Testis (tissue), 2 donors: ENCODE measurements at regions not wholly inside any gene's neighbourhood (a gene's known extent, or its start where the extent isn't known, plus 50 kb on each side); places are given as distances from the start of the nearest gene placed in this dataset.

Experiments
- DNase-seq: peaks from one replicate; pipeline ENCODE4 v3.0.0-alpha.2; 2019
- H3K27ac ChIP-seq, 2 donors: fragments of 200-600 bp; sonication (generic); one replicate each; pipeline ENCODE4 v1.5.1; 2019
- H3K27me3 ChIP-seq: fragments of 200-600 bp; sonication (generic); one replicate; pipeline ENCODE4 v1.5.1; 2019
- H3K36me3 ChIP-seq: fragments of 200-600 bp; sonication (generic); one replicate; pipeline ENCODE4 v1.5.1; 2017; ENCODE audit warnings: low read depth; ENCODE audit errors: missing control alignments
- H3K4me1 ChIP-seq: fragments of 200-600 bp; sonication (generic); one replicate; pipeline ENCODE4 v1.5.1; 2019
- H3K4me3 ChIP-seq, 2 donors: fragments of 200-600 bp; sonication (generic); one replicate each; pipeline ENCODE4 v1.5.1; 2017 to 2019
- H3K9me3 ChIP-seq: fragments of 200-600 bp; sonication (generic); one replicate; pipeline ENCODE4 v1.5.1; 2017
- CTCF ChIP-seq, 3 experiments: fragments of 450-650 bp in 2 of 3; fragments of 200-600 bp in 1 of 3; sonication (generic) in 1 of 3; IDR thresholded peaks; one replicate each; pipeline ENCODE4 v1.5.1; 2016 to 2019; ENCODE audit warnings: antibody characterized with exemption in 3 of 3, mild to moderate bottlenecking in 2 of 3, moderate library complexity in 1 of 3
- POLR2A ChIP-seq: fragments of 450-650 bp; IDR thresholded peaks from one replicate; pipeline ENCODE4 v1.6.1; 2017; ENCODE audit warnings: antibody characterized with exemption, mild to moderate bottlenecking, moderate library complexity
- WGBS, 2 donors: methylation state at CpG; one replicate each; pipeline ENCODE4 v1.1.5; 2018; 5-methylcytosine and 5-hydroxymethylcytosine counted together
- intact Hi-C: fragments of 100-400 bp; cut with DNase I; formaldehyde crosslinking; loops from one replicate; pipeline ENCODE4 v1.15.1; 2023; ENCODE audit warnings: low total_unique reads

- H3K27me3 ChIP-seq, result no peaks in the 10 kb centered on the region
- 54 to 62% methylated on average over 3 of the region's 3 CpGs for WGBS, 2 donors
- no peak for TF ChIP-seq POLR2A
- no peak for TF ChIP-seq CTCF (IDR thresholded peaks at IDR 0.05)
- intact Hi-C loops, result no loop called here
- no peaks in the 10 kb centered on the region for H3K36me3 ChIP-seq
- H3K27ac ChIP-seq, result no peak overlapping the region
- DNase-seq, result no peak
- no peak overlapping the region for H3K4me3 ChIP-seq
- H3K4me1 ChIP-seq, result peaks cover 4% of the 10 kb centered on the region
- no peaks in the 10 kb centered on the region for H3K9me3 ChIP-seq
Observed at GRCh38 chr19:57052081-57052480, 67.7 kb upstream of the USP29 start.

DNA sequence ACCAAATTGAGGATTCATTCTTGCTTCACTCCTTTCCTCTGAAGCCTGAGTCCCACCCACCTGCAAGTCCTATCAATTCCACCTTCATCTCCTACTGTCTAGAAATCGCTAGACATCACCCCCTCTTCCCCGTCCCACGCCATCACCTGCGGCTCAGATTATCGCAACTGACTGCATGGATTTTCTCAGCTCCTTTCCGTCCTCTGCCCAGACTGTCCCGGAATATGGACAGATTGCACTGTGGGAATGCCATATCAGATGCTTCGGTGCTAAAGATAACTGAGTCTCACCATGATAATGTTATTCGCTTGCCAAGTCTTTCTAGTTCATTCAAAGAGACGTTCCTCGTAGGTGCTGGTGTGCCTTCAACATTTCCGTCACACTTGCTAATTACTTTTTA is 66.4 kb upstream of the USP29 start:
- Histone ChIP-seq H3K36me3 (no peaks in the 10 kb centered on the region), H3K4me3 (no peak overlapping the region), H3K4me1 (peaks cover 8% of the 10 kb centered on the region), H3K27ac (no peak overlapping the region), H3K27me3 (no peaks in the 10 kb centered on the region), H3K9me3 (no peaks in the 10 kb centered on the region)
- TF ChIP-seq CTCF (IDR thresholded peaks at IDR 0.05), result no peak
- TF ChIP-seq POLR2A, result no peak
- intact Hi-C loops, result no loop called here
- WGBS, 2 donors, result 94 to 95% methylated on average over 12 of the region's 12 CpGs
- no peak for DNase-seq

DNA sequence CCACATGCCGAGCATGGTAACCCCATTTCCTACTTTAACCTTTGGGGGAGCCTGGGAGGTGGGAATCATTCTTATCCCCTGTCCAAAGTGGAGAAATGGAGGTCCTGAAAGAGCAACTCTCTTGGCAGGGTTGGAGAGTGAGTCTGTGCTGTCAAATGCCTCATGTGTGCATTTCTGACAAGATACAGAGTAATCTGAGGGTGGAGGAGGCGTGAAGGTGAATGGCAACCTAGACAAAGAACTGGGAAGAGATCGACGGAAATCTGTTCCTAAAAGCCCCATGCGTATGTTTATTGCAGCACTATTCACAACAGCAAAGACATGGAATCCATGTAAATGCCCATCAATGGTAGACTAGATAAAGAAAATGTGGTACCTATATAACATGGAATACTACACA is 63.8 kb upstream of the USP29 start:
- H3K27me3 ChIP-seq, result no peaks in the 10 kb centered on the region
- WGBS, 2 donors, result 93 to 99% methylated on average over 5 of the region's 5 CpGs
- H3K4me1 ChIP-seq, result peaks cover 8% of the 10 kb centered on the region
- H3K4me3 ChIP-seq, result no peak overlapping the region
- TF ChIP-seq POLR2A (no peak), CTCF (IDR thresholded peaks at IDR 0.05) (no peak)
- H3K27ac ChIP-seq, result no peak overlapping the region
- no peaks in the 10 kb centered on the region for H3K9me3 ChIP-seq
- H3K36me3 ChIP-seq, result no peaks in the 10 kb centered on the region
- no peak for DNase-seq
- intact Hi-C loops, result no loop called here

- Histone ChIP-seq H3K4me1 (peaks cover 8% of the 10 kb centered on the region), H3K4me3 (no peak overlapping the region), H3K27me3 (no peaks in the 10 kb centered on the region), H3K36me3 (no peaks in the 10 kb centered on the region), H3K27ac (no peak overlapping the region), H3K9me3 (no peaks in the 10 kb centered on the region)
- TF ChIP-seq POLR2A (no peak), CTCF (IDR thresholded peaks at IDR 0.05) (no peak)
- intact Hi-C loops, result no loop called here
- 26 to 32% methylated on average over 12 to 16 of the region's 16 CpGs for WGBS, 2 donors
- DNase-seq, result peak; percentile 50
Observed at GRCh38 chr19:57057036-57057686, 62.6 kb upstream of the USP29 start.

- TF ChIP-seq POLR2A, result no peak
- TF ChIP-seq CTCF (IDR thresholded peaks at IDR 0.05), result no peak
- H3K36me3 ChIP-seq, result no peaks in the 10 kb centered on the region
- intact Hi-C loops, result no loop called here
- no peaks in the 10 kb centered on the region for H3K9me3 ChIP-seq
- no peaks in the 10 kb centered on the region for H3K27me3 ChIP-seq
- WGBS, 2 donors, result 79 to 92% methylated on average over 6 of the region's 6 CpGs
- H3K4me1 ChIP-seq, result peaks cover 8% of the 10 kb centered on the region
- H3K27ac ChIP-seq, result no peak overlapping the region
- no peak overlapping the region for H3K4me3 ChIP-seq
- DNase-seq, result no peak
Observed at GRCh38 chr19:57058871-57059270, 60.9 kb upstream of the USP29 start.
